Kasumi-1 (cell line): ENCODE measurements at regions not wholly inside any gene's neighbourhood (a gene's known extent, or its start where the extent isn't known, plus 50 kb on each side); places are given as distances from the start of the nearest gene placed in this dataset.

Source experiments
- DNase-seq, 2 experiments: peaks; one replicate each; lab custom pipeline; 2025; lab: John Stamatoyannopoulos, UW

- DNase-seq: no peak
Observed at GRCh38 chr9:109883623-109884022, 103.6 kb downstream of the PALM2AKAP2 start.

- DNase-seq: no peak
Observed at GRCh38 chr9:109886041-109886440, 106.0 kb downstream of the PALM2AKAP2 start.

- no peak for DNase-seq
Observed at GRCh38 chr9:109886617-109887016, 106.6 kb downstream of the PALM2AKAP2 start.

- DNase-seq: no peak
Observed at GRCh38 chr9:109887079-109887478, 107.1 kb downstream of the PALM2AKAP2 start.

- DNase-seq: no peak
Observed at GRCh38 chr9:109888695-109889094, 108.7 kb downstream of the PALM2AKAP2 start.

GRCh38 chr9:109889456-109889855 lies 109.5 kb downstream of the PALM2AKAP2 start:
- no peak for DNase-seq

- DNase-seq: no peak
Observed at GRCh38 chr9:109893241-109893640, 113.2 kb downstream of the PALM2AKAP2 start.

GRCh38 chr9:109894473-109894872 lies 114.5 kb downstream of the PALM2AKAP2 start:
- no peak for DNase-seq

GRCh38 chr9:109894921-109895758 lies 115.1 kb downstream of the PALM2AKAP2 start:
- peak; percentile 37 to 38 for DNase-seq

- DNase-seq: no peak
Observed at GRCh38 chr9:109901201-109901600, 121.2 kb downstream of the PALM2AKAP2 start.

GRCh38 chr9:109903515-109904138 lies 123.6 kb downstream of the PALM2AKAP2 start:
- peak; percentile 68 to 70 for DNase-seq

- no peak for DNase-seq
Observed at GRCh38 chr9:109904666-109905065, 124.7 kb downstream of the PALM2AKAP2 start.

GRCh38 chr9:109905472-109905871 lies 125.5 kb downstream of the PALM2AKAP2 start:
- DNase-seq: no peak

GRCh38 chr9:109906766-109907382 lies 126.9 kb downstream of the PALM2AKAP2 start:
- no peak for DNase-seq

- DNase-seq: no peak
Observed at GRCh38 chr9:109907400-109907799, 127.4 kb downstream of the PALM2AKAP2 start.

- no peak for DNase-seq
Observed at GRCh38 chr9:109907810-109908458, 127.9 kb downstream of the PALM2AKAP2 start.

GRCh38 chr9:109908459-109909390 lies 128.7 kb downstream of the PALM2AKAP2 start:
- no peak for DNase-seq

- DNase-seq: no peak
Observed at GRCh38 chr9:109910671-109911518, 130.9 kb downstream of the PALM2AKAP2 start.

GRCh38 chr9:109912082-109912582 lies 132.1 kb downstream of the PALM2AKAP2 start:
- DNase-seq: no peak
